Uterus (tissue), 3 donors: ENCODE measurements at regions not wholly inside any gene's neighbourhood (a gene's known extent, or its start where the extent isn't known, plus 50 kb on each side); places are given as distances from the start of the nearest gene placed in this dataset.
A peak's percentile ranks its signal among the peaks of the same experiment; 100 is the strongest.

ENCODE experiments used
- DNase-seq, 2 donors: peaks; one replicate each; pipeline ENCODE4 v3.0.0-alpha.2; 2019 to 2020
- H3K27ac ChIP-seq, 2 donors: fragments of 200-600 bp; sonication (generic); 1 replicate in 1 of 2; 2 replicates in 1 of 2; pipeline ENCODE4 v1.5.1; 2016 to 2018
- H3K27me3 ChIP-seq, 2 donors: fragments of 200-600 bp; sonication (generic); one replicate each; pipeline ENCODE4 v1.5.1; 2018 to 2019; ENCODE audit warnings: control low read depth in 1 of 2
- H3K36me3 ChIP-seq, 2 donors: fragments of 200-600 bp; sonication (generic); one replicate each; pipeline ENCODE4 v1.5.1; 2019; ENCODE audit warnings: control low read depth in 1 of 2
- H3K4me1 ChIP-seq, 2 donors: fragments of 200-600 bp; sonication (generic); one replicate each; pipeline ENCODE4 v1.5.1; 2018 to 2019; ENCODE audit warnings: control low read depth in 1 of 2
- H3K4me3 ChIP-seq, 2 donors: fragments of 200-600 bp; sonication (generic); 1 replicate in 1 of 2; 2 replicates in 1 of 2; pipeline ENCODE4 v1.5.1; 2018 to 2019; ENCODE audit warnings: mild to moderate bottlenecking in 1 of 2
- H3K9me3 ChIP-seq, 2 donors: fragments of 200-600 bp; sonication (generic); one replicate each; pipeline ENCODE4 v1.5.1; 2019; ENCODE audit warnings: control low read depth in 1 of 2
- POLR2A ChIP-seq, 2 donors: fragments of 450-650 bp; IDR thresholded peaks; one replicate each; pipeline ENCODE4 v1.6.1; 2016; ENCODE audit warnings: antibody characterized with exemption in 2 of 2, mild to moderate bottlenecking in 1 of 2, moderate library complexity in 1 of 2
- intact Hi-C: fragments of 100-400 bp; cut with DNase I; formaldehyde crosslinking; loops from one replicate; pipeline ENCODE4 v1.15.1; 2023; ENCODE audit warnings: low total_unique reads
- TF ChIP-seq, protein P1 (sequence below), 4 experiments: fragments of 200-600 bp in 2 of 4; fragments of 450-650 bp in 2 of 4; sonication (generic) in 2 of 4; IDR thresholded peaks; one replicate each; pipeline ENCODE4 v1.5.1; 2016 to 2019; ENCODE audit warnings: antibody characterized with exemption in 4 of 4, mild to moderate bottlenecking in 2 of 4, moderate library complexity in 1 of 4
- donor health status: DM: yes; HTN: yes; CAD: no.

DNA sequence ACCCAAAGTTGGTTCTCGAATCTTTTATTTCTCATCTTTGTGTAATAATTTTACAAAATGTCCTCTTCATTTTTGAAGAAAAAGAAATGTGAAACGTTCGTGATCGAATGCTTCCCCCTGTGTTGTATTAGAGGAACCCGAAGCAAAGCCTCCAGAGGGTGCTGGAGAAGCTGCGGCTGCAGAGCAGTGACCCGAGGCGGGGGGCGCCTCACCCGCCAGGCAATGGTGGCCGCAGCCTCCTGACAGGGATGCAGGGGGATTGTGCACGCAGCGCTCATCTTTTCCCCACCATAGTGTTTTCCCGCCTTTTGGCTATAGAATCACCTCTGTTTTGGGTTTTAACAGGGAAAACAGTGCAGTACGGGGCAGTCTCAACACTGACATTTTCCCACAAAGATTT, 307.5 kb upstream of the ANKRD30A start:
- no peaks in the 10 kb centered on the region for H3K9me3 ChIP-seq
- H3K4me3 ChIP-seq, result no peak overlapping the region
- H3K36me3 ChIP-seq, result no peaks in the 10 kb centered on the region
- no peak for DNase-seq
- no peak overlapping the region for H3K27ac ChIP-seq
- no peaks in the 10 kb centered on the region for H3K27me3 ChIP-seq
- H3K4me1 ChIP-seq, result no peaks in the 10 kb centered on the region
- intact Hi-C loops, result no loop called here
- TF ChIP-seq POLR2A (IDR thresholded peaks at IDR 0.05), result no peak
- TF ChIP-seq, protein P1, sequence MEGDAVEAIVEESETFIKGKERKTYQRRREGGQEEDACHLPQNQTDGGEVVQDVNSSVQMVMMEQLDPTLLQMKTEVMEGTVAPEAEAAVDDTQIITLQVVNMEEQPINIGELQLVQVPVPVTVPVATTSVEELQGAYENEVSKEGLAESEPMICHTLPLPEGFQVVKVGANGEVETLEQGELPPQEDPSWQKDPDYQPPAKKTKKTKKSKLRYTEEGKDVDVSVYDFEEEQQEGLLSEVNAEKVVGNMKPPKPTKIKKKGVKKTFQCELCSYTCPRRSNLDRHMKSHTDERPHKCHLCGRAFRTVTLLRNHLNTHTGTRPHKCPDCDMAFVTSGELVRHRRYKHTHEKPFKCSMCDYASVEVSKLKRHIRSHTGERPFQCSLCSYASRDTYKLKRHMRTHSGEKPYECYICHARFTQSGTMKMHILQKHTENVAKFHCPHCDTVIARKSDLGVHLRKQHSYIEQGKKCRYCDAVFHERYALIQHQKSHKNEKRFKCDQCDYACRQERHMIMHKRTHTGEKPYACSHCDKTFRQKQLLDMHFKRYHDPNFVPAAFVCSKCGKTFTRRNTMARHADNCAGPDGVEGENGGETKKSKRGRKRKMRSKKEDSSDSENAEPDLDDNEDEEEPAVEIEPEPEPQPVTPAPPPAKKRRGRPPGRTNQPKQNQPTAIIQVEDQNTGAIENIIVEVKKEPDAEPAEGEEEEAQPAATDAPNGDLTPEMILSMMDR (IDR thresholded peaks at IDR 0.05), result no peak

DNA sequence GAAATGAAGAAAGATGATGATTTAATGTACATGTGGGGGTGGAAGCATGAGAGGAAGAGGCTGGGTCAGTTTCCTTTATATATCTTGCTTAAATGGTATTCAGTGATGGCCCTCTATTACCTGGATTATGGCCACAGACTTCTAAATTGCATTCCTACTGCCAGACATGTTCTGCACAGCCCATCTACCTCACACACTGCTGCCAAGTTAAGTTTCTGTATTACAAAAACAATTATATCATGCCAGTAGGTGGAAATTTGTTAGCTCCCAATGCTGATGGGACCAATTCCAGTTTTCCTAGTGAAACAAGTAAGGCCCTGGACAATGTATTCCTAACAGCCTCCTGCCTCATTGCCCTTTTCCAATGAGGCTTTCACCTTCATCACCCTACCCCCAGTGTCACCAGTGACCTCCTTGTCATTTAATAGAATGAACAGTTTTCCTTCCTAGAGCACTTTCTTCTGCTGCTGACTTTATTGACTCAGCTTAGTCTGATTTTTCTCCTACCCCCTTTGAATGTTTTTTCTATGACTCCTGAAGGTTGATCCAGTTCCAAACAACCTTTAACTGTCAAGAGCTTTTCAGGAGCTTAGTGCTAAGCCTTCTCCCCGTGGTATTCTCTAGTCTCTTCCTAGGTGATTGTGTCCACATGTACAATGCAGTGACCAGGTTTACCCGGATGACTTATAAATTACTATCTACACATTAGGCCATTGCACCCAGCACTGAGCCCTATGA, 316.6 kb upstream of the ANKRD30A start:
- no peak for DNase-seq
- TF ChIP-seq, protein P1 (IDR thresholded peaks at IDR 0.05), result no peak
- no peak for TF ChIP-seq POLR2A (IDR thresholded peaks at IDR 0.05)
- no peaks in the 10 kb centered on the region for H3K9me3 ChIP-seq
- no peaks in the 10 kb centered on the region for H3K36me3 ChIP-seq
- no peak overlapping the region for H3K27ac ChIP-seq
- no peak overlapping the region for H3K4me3 ChIP-seq
- intact Hi-C loops, result no loop called here
- H3K27me3 ChIP-seq, result no peaks in the 10 kb centered on the region
- H3K4me1 ChIP-seq, result no peaks in the 10 kb centered on the region

DNA sequence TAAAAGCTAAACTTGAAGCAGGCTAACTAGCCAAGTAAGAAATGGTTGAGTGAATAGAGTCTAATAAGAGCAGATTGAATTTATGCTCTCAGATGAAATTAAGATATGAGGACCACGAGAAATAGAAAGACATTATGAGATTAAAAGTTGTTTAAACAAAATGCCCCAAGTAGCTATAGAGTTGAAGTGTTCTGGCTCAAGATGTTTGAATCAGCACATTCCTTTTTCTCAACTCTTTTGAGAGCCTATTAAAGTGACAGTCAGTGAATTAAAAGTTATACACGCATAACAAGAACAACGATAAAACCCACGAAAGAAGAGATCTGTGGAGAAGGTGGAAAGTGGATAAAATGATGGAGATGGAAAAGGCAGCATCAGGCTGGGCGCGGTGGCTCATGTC, 322.2 kb upstream of the ANKRD30A start:
- Histone ChIP-seq H3K4me3 (no peak overlapping the region), H3K4me1 (peaks cover 0 to 9% of the 10 kb centered on the region in 2 donors), H3K9me3 (no peaks in the 10 kb centered on the region), H3K27me3 (no peaks in the 10 kb centered on the region), H3K27ac (no peak overlapping the region), H3K36me3 (no peaks in the 10 kb centered on the region)
- DNase-seq, result no peak
- intact Hi-C loops, result no loop called here
- TF ChIP-seq POLR2A (IDR thresholded peaks at IDR 0.05), result no peak

DNA sequence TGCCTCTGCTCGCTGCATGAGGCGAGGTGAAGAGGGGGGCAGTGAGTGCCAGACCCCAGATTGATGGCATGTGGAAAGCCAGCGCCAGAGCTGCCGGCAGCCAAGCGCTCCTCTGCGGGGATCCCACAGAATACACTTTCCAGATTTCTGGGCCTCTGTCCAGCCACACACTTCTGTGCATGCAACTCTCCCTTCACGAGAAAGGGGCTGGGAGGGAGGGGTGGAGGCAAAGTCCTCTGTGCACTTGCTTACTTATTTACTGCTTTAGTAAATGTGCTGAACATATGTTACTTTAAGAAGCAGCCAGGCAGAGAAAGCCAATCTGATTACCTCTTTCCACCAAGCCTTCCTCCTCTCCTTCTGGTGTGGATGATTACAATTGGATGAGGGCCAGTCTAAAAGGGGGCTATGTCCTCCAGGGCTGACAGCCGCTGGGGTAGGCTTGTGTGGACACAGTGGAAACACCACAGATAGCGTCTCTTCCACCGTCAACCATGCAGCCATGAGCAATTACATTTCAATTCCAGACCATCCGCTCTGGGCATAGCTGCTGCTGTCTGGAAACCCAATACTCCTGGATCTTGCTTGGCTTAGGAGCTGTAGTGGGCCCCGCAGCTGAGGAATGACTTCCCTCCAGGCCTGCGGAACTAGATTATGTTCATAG, 322.8 kb upstream of the ANKRD30A start:
- no peak overlapping the region for H3K27ac ChIP-seq
- H3K27me3 ChIP-seq, result no peaks in the 10 kb centered on the region
- H3K36me3 ChIP-seq, result no peaks in the 10 kb centered on the region
- peak in 1 of 2 donors; percentile 25 for DNase-seq
- intact Hi-C loops, result no loop called here
- no peak overlapping the region for H3K4me3 ChIP-seq
- no peak for TF ChIP-seq POLR2A (IDR thresholded peaks at IDR 0.05)
- TF ChIP-seq, protein P1 (IDR thresholded peaks at IDR 0.05), result no peak
- peaks cover 0 to 9% of the 10 kb centered on the region in 2 donors for H3K4me1 ChIP-seq
- no peaks in the 10 kb centered on the region for H3K9me3 ChIP-seq

DNA sequence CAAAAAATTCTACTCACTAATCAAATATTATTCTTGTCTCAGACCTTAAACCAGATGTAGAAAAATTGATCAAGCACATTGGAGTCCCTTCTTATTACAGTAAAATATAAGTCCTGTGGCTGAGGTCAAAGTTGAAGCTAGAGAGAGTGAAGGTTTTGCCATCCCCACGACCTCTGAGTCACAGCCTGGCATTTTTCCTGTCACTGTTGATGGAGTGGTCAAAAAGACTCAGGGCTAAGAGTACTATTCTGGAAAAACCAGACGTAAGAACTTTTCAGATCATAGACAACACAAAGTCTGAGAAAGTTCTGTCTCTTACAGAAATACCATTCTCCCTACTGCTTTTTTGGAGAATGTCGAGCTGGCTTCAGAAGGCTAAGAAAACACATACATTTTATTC, 323.7 kb upstream of the ANKRD30A start:
- H3K27ac ChIP-seq, result no peak overlapping the region
- H3K36me3 ChIP-seq, result no peaks in the 10 kb centered on the region
- H3K27me3 ChIP-seq, result no peaks in the 10 kb centered on the region
- H3K4me3 ChIP-seq, result no peak overlapping the region
- no peaks in the 10 kb centered on the region for H3K9me3 ChIP-seq
- no peak for DNase-seq
- H3K4me1 ChIP-seq, result peaks cover 0 to 9% of the 10 kb centered on the region in 2 donors
- TF ChIP-seq, protein P1 (IDR thresholded peaks at IDR 0.05), result no peak
- TF ChIP-seq POLR2A (IDR thresholded peaks at IDR 0.05), result no peak
- intact Hi-C loops, result no loop called here
